T follicular helper cell (primary cell): ENCODE measurements at regions not wholly inside any gene's neighbourhood (a gene's known extent, or its start where the extent isn't known, plus 50 kb on each side); places are given as distances from the start of the nearest gene placed in this dataset.

Experiments used
- DNase-seq: peaks from one replicate; pipeline ENCODE4 v3.0.0-alpha.2; 2020; ENCODE audit warnings: low read depth

DNA sequence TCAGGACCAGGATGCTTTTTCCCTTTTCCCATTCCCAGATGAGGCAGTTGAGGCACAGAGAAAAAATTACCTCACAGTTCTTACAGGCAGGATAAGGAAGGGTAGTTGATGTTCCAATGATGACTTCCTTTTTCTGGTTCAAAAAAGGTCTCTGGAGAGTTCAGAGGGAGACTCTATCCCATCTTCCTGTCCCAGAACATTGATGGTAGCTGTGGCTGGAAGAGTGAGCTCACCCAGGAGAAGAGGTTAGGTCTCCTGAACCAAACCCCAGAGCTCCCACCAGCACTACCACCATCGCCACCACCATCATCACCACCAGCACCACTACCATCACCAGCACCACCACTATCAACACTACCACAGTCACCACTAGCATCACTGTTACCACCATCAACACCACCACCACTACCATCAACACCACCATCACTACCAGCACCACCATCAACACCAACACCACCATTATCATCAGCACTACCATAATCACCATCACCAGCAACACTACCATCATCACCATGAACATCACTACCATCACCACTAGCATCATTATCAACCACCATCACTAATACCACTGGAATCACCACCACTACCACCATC, 105.5 kb upstream of the RUNX3 start:
- no peak for DNase-seq

DNA sequence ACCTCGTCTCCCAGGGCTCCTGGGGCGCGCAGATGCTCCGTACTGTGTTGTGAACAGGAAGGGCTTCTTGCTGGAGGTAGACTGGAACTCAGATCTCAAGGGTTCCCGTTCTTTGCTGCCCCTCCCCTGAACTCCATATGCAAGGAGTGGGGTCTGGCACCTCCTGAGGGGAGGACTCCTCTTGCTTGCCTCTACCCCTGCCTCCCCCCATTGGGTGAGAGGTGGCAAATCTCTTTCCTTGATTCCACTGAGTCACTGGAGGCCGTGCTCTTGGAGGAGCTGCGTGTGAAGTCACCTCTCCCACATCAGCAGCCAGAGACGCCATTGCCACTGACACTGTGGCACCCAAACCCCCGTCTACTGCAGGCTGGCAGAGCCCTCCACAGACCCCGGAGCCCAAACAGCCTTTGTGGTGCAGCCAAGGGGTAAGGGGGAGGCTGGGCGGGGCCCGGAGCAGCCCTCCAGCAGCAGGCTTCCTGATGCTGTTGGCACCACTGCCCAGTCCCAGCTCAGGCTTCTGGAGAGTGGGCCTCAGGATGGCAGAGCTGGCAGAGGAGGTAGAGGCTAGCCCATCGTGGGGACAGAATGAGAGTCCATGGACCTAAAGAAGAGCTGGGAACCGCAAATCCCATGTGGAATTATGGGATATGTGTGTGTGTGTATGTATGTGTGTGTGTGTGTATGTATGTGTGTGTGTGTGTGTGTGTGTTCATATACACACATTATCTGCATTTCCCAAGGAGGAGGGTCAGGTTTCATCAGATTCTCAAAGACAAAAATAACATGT, 104.9 kb upstream of the RUNX3 start:
- no peak for DNase-seq

DNA sequence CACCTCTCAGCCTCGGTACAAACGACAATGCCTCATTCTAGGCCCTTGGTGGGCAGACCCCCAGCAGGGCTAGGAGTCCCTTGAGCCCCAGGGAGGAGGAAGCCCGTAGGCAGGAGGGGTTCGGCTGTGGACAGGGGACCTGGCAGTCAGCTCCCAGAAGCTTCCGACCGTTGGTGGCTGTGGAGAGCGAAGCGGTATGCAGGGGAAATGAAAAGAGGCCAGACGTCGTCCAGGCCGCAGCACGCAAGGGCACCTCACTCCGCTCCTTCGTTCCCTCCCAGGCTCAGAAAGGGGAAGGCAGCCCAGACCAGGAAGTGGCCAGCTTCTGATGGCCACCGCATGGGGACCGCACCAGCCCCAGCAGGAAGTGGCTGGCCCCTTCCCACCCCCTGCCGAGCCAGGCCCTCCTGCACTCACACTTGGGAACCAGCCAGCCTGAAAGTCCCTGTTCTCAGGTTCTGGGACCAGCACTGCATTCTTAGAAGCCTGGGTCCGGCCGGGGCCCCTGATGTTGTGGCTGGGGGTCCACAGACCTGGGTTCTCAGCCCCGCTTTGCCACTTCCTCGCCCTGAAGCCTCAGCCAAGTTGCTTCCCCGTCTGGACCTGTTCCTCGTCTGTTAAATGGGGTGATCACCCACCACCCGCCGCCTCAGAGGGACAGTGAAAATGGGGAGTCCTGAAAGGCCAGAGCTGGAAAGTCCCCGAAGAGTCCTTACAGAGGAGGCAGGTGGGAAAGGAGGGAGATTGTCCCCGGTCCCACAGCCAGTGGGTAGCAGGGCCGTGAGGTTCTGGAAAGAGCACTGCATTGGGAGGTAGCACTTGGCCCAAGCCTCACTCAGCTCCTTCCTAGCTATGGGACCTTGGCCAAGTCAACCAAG, 104.0 kb upstream of the RUNX3 start:
- no peak for DNase-seq

DNA sequence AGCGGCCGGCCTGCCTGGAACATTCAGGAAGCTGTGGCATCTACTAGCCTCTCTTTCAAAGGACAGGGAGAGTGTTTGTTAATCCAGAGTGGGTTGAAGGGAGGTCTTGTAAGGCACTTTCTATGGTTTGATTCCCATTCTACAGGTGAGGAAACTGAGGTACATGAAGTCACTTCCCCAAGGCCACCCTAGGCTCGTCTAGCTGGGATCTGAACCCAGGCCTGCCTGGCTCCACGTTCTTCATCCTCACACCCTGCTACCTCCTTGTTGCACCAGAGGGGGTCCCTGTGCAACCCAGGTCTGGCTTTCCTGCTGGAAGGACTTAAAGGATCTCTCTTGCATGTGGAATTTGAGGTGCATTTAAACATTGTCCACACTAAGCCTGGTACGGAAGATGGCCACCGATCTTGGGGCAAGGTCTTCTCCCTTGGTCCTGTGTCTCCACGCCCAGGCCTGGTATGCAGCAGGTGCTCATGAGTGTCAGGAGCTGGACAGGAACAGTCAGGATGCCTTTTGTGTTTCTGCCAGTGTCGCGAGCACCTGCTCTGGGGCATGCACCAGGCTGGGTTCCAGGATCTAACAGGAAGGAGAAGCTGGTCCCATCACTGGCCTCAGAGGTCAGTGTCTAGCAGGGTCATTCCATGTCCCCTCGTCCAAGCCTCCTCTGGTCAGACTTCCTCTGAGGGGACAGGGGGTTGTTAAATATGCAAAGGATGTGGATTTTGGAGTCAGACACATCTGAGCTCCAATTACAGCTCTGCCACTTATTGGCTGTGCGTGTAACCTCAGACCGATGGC, 103.2 kb upstream of the RUNX3 start:
- DNase-seq, result no peak

DNA sequence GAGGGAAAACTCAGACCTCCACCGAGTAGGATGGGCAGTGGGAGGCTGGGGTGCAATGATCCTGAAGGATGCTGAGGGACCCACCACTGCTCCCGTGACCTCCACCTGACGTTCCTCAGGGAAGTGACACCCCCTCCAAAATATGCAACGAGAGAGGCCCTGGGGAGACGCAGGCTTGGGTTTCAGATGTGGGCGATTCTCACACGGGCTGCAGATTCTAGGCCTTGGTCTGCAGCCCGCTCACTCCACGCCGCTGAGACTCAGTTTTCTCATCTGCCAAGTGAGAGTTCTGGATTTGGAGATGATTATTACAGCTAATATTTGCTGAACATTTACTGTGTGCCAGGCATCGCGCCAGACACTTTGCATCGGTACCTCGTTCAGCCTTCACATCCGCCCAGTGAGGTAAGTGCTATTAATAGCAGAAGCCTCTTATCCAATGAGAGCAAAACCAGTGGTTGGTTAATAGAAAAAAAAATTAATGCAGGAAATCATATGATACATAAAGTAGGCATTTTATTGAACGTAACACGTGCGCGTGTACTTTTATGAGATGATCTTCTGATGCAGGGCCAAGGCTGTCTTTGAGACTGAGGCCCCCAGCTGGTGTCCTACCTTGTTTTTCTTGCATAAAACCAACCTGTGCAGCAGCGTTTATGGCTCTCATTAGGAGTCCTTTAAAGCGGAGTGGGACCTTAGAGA, 102.0 kb upstream of the RUNX3 start:
- DNase-seq, result peak; percentile 74

- no peak for DNase-seq
Observed at GRCh38 chr1:25031601-25031965, 101.5 kb upstream of the RUNX3 start.

GRCh38 chr1:25030674-25031589, 100.9 kb upstream of the RUNX3 start:
- peak; percentile 53 for DNase-seq

DNA sequence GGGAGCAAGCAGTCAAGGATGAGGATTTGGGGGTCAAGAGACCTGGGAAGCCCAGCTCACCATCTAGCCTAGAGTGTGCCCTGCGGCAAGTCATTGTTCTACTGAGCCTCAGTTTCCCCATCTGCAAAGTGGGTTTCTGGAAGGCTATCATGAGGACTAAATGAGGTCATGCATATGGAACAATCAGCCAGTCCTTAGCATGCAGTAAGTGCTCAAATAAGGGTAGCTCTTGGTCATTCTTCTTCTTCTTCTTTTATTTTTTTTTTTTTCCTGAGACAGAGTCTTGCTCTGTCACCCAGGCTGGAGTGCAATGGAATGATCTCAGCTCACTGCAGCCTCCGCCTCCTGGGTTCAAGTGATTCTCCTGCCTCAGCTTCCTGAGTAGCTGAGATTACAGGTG, 99.9 kb upstream of the RUNX3 start:
- no peak for DNase-seq

GRCh38 chr1:25028907-25029599, 99.0 kb upstream of the RUNX3 start:
- no peak for DNase-seq

GRCh38 chr1:25028587-25028906, 98.5 kb upstream of the RUNX3 start:
- DNase-seq, result no peak

GRCh38 chr1:25027822-25028586, 97.9 kb upstream of the RUNX3 start:
- DNase-seq, result no peak

- no peak for DNase-seq
Observed at GRCh38 chr1:25026730-25027450, 96.8 kb upstream of the RUNX3 start.

DNA sequence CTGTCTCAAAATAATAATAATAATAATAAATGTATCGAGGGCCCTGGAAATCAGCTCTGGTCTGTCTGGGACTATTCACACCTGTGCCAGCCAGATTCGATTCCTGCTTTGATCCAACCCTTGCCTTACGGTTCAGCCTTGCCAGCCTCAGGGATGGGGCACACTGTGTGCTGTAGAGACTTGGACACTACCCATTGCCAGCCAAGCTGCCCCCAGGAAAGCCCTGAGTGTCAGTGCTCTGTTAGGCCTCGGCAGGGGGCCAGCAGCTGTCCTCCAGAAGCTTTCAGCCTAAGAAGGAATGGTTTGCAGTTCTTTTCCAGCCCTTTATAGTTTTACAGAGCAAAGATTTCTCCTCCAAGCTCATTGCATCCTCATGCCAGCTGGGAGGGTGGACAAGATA, 96.2 kb upstream of the RUNX3 start:
- no peak for DNase-seq

DNA sequence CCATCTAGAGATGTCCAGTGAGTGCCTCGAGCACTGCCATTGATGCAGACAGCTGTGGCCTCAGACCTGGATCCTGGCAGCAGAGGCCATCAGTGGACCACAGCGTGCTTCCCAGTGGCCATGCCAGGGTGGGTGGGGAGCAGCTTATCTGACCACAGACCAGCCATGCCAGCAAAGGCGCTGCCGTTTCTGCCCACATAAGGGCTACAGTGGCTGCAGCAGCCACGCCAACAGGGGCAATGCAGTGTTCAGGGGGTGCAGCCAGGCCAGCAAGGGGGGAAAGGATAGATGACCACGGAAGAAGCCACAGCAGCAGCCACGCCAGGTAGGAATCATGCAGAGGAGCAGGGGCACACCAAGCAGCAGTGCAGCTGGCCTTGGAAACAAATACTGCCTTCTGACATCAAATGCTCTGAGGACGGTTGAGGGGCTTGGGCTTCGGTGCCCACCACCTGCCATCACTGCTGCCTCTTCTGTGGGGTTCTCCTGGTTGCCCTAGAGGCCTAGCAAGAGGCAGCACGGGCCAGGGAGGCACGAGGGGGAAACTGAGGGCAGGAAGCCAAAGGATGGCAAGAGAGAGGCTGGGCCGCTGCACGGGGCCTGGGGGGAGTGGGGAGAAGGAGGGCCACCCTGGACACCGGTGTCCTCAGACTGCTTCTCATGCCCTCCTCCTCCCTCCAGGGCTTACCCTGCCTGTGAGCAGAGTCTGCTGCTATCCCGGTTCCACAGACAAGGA, 94.7 kb upstream of the RUNX3 start:
- DNase-seq, result no peak

DNA sequence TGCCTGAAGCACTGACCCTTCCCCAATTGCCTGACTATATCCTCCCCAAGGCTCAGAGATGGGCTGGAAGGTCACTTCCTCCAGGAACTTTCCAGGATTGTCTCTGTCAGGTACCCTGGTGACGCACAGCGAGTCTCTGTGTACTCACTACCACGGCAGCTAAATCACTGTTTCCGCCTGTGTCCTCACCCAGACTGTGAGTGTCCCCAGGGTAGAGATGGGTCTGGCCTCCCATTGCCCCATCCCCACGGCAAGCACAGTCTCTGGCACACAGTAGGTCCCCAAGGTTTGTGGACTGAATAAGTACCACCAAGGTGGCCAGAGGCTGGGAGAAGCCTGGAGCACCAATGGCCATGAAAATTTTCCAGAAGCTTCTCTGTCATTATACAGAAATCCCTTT, 93.8 kb upstream of the RUNX3 start:
- no peak for DNase-seq

- no peak for DNase-seq
Observed at GRCh38 chr1:25023190-25023578, 93.1 kb upstream of the RUNX3 start.

DNA sequence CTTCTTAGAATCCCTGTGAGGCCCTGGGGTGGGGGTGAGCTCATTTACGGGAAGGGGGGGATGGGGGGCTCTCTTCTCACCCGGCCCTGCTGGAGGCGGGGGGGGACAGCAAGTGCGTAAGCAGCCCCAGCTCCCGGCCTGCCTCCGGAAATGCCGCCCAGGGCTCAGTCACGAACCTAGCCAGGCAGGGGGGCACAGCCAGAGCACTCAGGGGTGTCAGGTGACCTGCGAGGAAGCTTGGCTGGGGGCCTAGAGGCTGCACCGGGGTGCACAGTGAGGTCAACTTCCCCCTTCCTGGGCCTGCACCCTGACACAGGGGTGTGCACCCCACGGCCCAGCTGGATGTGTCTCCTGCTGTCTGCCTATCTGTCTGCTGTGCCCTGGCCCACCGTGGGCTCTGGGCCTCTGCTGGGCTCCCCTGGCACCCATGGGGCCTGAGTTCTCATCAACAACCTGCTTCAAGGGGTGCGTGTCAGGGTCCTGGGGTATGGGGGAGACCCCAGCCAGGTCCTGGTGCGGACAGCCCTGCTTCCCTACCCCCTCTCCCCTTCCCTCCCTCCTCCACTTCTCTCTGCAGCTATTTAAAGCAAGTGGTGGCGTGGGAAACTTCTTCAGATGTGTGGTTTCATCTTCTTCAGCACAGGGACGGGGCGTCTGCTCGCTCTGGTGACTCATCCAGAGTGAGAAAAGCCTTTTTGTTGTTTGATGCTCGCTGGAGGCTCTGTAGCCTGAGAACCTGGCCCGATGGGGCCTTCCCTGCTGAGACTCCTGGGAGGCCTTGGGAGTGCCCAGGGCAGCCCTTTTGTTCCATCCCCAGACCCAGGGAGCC, 92.5 kb upstream of the RUNX3 start:
- peak; percentile 93 for DNase-seq
